NCI-H82 treated with DMSO at 0.1 percent for 48 hours (cell line): ENCODE measurements at regions not wholly inside any gene's neighbourhood (a gene's known extent, or its start where the extent isn't known, plus 50 kb on each side); places are given as distances from the start of the nearest gene placed in this dataset.

Experiments
- DNase-seq: peaks from one replicate; lab custom pipeline; 2025; ENCODE audit not compliant: unreplicated experiment; lab: John Stamatoyannopoulos, UW

GRCh38 chr6:150711061-150711460 lies 111.4 kb downstream of the PLEKHG1 start:
- DNase-seq, result no peak

DNA sequence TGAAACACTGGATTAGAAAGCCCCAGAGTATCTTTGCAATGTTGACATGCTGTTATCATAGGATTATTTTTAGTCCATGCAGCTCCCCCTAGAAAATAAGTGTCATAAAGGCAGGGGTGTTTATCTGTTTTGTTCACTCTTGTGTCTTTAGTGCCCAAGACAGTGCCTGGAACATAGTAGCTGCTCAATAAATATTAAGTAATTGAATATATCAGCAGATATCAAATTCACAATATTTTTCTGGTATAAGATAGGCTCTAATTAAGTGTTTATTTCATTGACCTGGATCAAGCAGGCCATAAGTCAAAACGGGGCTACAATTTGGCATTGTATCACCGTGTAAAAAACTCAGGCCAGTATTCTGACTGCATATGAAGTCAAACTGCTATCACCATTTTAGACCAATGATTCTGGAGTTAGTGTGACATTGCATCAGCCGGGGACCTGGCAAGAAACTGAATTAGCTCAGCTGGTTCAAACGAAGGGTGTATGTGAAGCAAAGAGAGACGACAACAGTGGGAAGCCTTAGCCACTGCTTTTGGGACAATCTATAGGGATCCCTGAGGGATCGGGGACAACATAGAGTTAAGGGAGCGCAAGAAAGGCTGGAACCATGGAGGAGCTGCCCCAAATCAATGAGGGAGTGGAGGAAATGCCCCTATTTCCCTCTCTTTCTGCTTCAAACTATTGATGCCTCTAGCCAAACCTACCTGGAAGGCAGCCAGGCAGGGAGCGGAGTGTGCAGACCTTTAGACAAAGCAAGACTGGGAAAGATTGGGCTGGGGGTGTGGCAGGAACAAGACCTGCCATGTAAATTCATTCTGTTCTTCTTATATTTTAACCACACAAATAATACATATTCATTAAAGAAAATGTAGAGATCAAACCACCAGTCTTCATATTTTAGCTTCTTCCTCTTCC lies 112.2 kb downstream of the PLEKHG1 start:
- DNase-seq, result no peak

GRCh38 chr6:150712505-150713252 lies 113.0 kb downstream of the PLEKHG1 start:
- no peak for DNase-seq

- no peak for DNase-seq
These were observed 113.8 kb downstream of the PLEKHG1 start for GRCh38 chr6:150713487-150713886.

DNA sequence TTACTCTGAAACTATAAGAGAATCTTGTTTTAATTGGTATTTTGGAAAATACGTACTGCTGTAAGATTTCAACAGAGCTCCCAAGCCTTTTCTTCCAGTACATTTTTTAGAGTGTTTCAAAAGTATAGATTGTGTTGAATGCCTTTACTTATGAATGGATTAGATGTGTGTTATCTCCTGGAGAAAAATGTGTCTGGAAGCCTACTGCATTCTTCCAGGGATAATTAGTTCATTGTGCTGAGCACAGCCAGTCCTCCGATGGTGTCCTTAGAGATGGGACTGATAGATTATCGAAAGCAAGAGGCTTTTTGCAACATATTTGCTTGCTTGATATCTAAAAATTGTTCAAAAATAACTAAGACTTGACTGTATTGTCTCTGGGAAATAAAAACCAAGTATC lies 114.2 kb downstream of the PLEKHG1 start:
- no peak for DNase-seq

DNA sequence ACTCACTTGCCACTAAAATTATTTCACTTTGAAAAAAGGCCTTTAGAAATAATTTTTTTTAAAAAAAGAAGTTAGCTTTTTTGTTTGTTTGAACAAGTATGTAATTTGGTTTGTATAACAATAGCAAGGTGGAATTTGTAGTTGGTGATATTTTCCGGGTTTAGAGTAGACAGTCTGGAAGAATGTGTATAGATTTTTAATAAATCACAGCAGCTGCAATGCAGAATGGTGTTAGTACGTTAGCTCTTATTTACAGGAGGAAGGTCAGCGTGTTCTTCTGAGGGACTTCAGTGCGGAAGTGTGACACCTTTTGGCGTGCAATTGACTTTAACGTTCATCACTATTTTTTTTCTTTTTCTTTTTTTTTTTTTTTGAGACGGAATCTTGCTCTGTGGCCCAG lies 115.4 kb downstream of the PLEKHG1 start:
- no peak for DNase-seq

GRCh38 chr6:150717419-150717818 lies 117.7 kb downstream of the PLEKHG1 start:
- DNase-seq, result no peak

- no peak for DNase-seq
These were observed 119.5 kb downstream of the PLEKHG1 start for GRCh38 chr6:150719099-150719766.

DNA sequence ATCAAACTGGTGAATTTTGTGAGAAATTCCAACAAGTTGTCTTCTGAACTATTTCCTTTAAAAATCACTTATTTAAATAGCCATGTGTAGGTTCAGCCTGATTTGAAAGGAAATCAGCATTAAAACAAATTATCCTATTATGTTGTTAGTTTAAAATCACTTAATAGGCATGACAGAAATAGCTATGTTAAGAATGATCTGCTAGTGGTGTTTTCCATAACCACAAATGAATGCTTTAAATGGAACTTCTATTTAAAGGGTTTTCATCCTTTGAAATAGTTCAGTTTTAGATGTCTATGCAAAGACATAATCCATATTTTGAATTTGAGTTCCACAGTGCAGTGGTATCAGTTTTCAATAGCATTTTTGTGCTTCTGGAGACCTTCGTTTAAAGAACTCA lies 120.1 kb downstream of the PLEKHG1 start:
- DNase-seq, result no peak

GRCh38 chr6:150720774-150721233 lies 121.1 kb downstream of the PLEKHG1 start:
- no peak for DNase-seq

DNA sequence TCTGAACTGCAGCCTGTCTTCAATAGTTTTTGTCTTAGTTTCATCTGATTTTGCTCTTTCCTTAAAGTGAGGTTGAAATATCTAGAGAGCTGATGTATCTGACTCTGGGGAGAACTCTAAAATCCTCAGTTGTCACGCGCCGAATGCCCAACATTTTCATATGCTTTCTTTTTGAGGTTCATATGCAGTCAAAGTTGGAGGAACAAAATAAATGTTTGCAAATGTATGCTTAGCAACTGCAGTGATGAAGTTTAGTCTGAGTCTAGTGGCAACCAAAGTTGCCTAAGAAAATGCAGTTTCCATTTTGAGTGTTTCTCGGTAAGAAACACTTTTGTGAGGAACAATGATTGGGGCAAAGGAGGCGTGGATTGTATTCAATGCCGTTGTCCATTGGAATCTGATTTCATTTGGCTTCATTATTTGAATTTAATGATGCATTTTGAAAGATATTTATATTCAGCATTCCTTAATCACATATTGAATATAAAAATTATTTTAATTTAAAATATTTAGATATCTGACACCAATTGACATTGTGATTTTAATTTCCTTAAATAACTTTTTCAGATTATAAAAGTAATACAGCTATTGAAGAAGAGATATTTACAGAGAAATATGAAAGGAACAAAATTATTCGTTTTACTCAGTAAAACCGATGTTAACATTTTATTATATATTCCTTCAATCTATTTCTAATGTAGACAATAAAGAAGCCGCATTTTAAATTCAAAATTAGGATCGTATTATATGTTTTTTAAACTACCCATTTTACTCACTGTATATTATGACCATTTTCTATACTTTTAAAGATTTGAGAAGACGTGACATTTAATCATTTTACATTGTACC lies 122.0 kb downstream of the PLEKHG1 start:
- DNase-seq, result no peak

DNA sequence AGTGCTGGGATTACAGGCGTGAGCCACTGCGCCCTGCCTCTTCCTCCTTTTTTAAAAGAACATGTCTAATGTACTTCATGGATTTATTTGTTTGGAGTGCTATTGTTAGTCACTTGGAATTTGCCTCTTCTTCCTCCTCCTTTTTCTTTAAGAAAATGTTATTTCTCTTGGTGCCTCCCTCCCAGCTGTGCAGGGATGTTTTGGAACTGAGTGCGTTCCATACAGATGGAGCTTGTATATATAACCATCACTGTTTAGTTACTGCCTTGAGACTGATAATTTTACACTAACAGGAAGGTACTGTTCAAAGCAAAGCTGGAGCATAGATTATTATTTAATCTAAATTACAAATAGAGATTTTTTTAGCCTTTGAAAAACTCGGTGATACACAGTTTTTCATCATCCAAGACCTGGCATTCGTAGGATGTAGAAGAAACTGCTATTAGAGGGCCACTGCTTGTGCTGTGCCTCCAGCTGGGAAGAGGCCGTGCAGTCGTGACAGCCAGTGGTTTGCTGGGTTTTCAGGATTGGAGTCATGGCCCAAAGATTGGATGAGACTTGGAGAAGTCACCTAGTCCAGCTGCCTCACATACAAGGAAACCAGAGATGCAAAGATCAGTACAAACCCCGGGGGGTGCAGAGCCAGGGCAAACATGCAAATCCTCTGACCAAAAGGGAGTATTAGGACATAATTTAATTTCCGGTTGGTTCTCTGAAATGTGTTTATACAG lies 123.1 kb downstream of the PLEKHG1 start:
- no peak for DNase-seq

DNA sequence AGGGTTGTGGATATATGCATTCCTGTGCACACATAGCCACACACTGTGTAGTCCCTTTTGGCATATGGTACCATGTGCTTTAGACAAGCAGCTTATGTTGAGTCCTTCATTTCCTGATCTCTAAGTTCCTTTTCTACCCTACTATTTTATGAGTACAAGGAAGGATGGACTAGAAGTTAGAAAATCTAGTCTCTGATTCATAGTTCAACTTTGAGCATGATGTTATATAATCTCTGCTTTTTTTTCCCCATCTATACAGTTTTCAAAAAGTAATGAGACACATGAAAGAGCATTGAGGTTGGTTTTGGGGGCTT lies 123.6 kb downstream of the PLEKHG1 start:
- no peak for DNase-seq

GRCh38 chr6:150723857-150724256 lies 124.2 kb downstream of the PLEKHG1 start:
- DNase-seq, result no peak

DNA sequence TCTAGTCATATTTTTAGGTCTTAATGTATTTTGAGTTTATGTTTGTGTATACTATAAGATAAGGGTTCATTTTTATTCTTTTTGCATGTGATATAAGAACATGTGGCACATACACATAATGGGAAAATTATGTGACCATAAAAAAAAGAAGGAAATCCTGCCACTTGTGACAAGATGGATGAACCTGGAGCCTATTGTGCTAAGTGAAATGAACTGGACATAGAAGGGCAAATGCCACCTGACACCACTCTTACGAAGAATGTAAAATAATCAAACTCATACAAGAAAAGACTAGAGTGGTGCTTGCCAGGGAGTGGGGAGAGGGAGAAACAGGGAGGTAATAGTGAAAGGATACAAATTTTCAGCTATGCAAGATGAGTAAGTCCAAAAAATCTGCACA lies 126.1 kb downstream of the PLEKHG1 start:
- no peak for DNase-seq

DNA sequence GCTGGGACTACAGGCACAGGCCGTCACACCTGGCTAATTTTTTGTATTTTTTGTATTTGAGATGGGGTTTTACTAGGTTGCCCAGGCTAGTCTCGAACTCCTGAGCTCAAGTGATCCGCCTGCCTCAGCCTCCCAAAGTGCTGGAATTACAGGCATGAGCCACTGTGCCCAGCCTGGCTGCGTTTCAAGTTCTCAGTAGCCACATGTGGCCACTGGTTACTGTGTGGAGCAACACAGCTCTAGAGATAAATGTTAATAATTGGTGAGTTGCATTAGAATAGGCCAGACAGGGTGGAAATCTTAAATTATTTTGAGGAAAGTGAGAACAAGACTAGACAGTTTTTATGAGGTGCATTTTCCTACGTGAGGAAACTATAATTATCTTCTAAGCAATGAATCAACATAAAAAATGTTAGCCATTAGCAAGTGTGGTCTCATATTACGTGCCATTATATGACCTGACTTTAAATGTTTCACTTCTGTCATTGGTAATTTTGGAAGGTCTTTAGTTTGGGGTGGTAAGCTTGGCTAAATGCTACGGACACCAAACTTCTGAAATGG lies 129.6 kb downstream of the PLEKHG1 start:
- no peak for DNase-seq

DNA sequence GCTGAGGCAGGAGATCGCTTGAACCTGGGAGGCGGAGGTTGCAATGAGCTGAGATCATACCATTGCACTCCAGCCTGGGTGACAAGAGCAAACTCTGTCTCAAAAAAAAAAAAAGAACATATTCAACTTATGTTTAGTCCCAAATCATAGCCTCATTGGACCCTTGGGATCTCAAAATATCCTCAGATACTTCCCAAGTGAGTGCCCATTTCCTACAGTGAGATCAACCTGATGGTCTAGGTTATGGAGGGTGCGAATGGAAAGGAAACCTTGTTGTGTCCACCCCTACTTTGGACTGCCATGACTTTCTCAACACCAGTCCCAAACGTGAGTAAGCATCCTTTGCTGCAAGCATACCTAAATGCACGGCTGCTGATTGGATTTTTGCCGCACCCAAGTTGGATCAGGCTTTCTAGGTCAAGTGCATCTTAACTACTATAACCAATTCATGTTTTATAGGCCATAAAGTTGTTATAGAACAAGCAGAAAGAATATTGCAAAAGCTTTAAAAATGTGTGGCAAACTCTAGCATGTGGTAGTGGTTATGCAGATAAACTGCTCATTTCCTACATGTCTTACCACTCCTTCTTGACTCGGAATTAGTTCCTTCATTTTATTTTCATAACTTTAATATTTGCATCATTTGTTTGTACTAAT lies 131.2 kb downstream of the PLEKHG1 start:
- DNase-seq, result no peak

DNA sequence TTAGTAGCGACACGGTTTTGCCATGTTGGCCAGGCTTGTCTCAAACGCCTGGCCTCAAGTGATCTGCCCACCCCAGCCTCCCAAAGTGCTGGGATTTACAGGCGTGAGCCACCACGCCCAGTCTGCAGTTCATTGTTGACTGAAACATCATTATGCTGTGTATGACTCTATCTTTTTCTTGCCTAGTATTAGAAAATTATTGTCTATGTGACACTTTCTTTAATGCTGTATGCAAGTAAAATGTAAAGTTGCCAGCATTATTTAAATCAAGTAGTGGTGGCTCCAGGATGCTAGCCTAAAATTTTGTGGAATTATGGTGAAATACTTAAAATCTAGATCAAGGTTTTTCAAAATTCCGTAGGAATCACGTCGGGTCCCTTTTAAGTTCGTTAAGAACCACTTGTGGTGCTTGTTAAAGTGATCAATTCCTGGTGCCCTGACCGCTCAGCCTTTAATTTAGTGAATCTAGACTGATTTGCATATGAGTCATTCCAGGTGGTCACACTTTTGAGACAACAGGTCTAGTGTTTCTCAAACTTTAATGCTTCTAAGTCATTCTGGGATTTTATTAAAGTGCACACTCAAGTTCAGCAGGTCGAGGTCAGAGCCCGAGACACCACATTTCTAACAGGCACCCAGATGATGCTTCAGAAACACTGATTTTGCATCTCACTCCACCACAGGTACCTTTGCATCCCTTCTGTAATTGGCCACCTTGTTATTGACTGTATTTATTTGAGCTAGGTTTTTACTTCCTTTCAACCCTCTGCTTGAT lies 132.6 kb upstream of the MTHFD1L start:
- no peak for DNase-seq

DNA sequence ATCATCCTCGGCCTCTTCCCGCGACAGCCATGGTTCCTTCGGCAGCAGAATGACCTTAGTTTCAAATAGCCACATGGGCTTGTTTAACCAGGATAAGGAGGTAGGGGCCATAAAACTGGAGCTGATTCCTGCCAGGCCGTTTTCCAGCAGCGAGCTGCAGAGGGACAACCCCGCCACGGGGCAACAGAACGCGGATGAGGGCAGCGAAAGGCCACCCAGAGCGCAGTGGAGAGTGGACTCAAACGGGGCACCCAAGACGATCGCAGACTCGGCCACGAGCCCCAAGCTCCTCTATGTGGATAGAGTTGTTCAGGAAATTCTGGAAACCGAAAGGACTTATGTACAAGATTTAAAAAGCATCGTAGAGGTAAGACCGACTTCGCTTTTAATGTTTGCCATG lies 131.8 kb upstream of the MTHFD1L start:
- no peak for DNase-seq
